Ovary (tissue), 7 donors: ENCODE measurements at regions not wholly inside any gene's neighbourhood (a gene's known extent, or its start where the extent isn't known, plus 50 kb on each side); places are given as distances from the start of the nearest gene placed in this dataset.
A peak's percentile ranks its signal among the peaks of the same experiment; 100 is the strongest.

Experiments
- DNase-seq, 5 donors: peaks; one replicate each; pipeline ENCODE4 v3.0.0-alpha.2; 2019 to 2020
- H3K27ac ChIP-seq, 2 donors: fragments of 200-600 bp; one replicate each; pipeline versions ENCODE4 v1.5.1 to v1.8.0; 2019 to 2022
- H3K27me3 ChIP-seq: fragments of 200-600 bp; one replicate; pipeline ENCODE4 v1.8.0; 2022
- H3K36me3 ChIP-seq: fragments of 200-600 bp; sonication (generic); one replicate; pipeline ENCODE4 v1.5.1; 2019
- H3K4me1 ChIP-seq: one replicate; pipeline ENCODE4 v1.8.1; 2013; ENCODE audit warnings: mild to moderate bottlenecking, moderate library complexity; ENCODE audit not compliant: insufficient read depth
- H3K4me3 ChIP-seq: fragments of 200-600 bp; sonication (generic); one replicate; pipeline ENCODE4 v1.5.1; 2017
- H3K9me3 ChIP-seq, 2 donors: fragments of 200-600 bp in 1 of 2; sonication (generic) in 1 of 2; one replicate each; pipeline versions ENCODE4 v1.5.1 to v1.8.1; 2013 to 2019; ENCODE audit warnings: mild to moderate bottlenecking in 1 of 2, moderate library complexity in 1 of 2
- CTCF ChIP-seq, 3 donors: fragments of 450-650 bp in 2 of 3; fragments of 200-600 bp in 1 of 3; IDR thresholded peaks; one replicate each; pipeline versions ENCODE4 v1.5.1 to v1.8.0; 2016 to 2022; ENCODE audit warnings: antibody characterized with exemption in 3 of 3, mild to moderate bottlenecking in 1 of 3
- EP300 ChIP-seq: sonication (generic); formaldehyde crosslinking; IDR thresholded peaks from one replicate; pipeline ENCODE4 v1.6.1; 2017; ENCODE audit warnings: antibody characterized with exemption
- POLR2A ChIP-seq: fragments of 450-650 bp; IDR thresholded peaks from one replicate; pipeline ENCODE4 v1.6.1; 2017; ENCODE audit warnings: antibody characterized with exemption, mild to moderate bottlenecking, moderate library complexity
- WGBS, 3 donors: extraction: QIAGEN DNeasy Blood & Tissue Kit in 1 of 3; methylation state at CpG; one replicate each; pipeline versions ENCODE4 v1.1.5 to v1.1.7; 2013 to 2017; 5-methylcytosine and 5-hydroxymethylcytosine counted together
- intact Hi-C, 4 donors: fragments of 100-400 bp; cut with DNase I; formaldehyde crosslinking; loops; one replicate each; pipeline versions ENCODE4 v1.11.0 to v1.15.1; 2022 to 2023
- donor health status: DM: no; HTN: no; CAD: no; lungs with moderate emphysema.
- donor health status: DM: no; HTN: no; CAD: no.
- donor health status: Bipolar disorder and iron deficiency.
- donor health status: DM: no; HTN: no; CAD: no.
- donor health status: DM: yes; HTN: yes; CAD: no.

- Histone ChIP-seq H3K27ac (no peak overlapping the region), H3K27me3 (no peaks in the 10 kb centered on the region), H3K9me3 (no peaks in the 10 kb centered on the region), H3K4me1 (no peaks in the 10 kb centered on the region), H3K4me3 (no peak overlapping the region), H3K36me3 (no peaks in the 10 kb centered on the region)
- WGBS, 3 donors: 37 to 44% (median 44%) methylated on average over 2 of the region's 2 CpGs
- TF ChIP-seq EP300 (no peak), CTCF (IDR thresholded peaks at IDR 0.05) (no peak), POLR2A (no peak)
- intact Hi-C loops: no loop called here
- DNase-seq: no peak
Measured at GRCh38 chr2:153347818-153348495, 130.6 kb downstream of the RPRM start.

GRCh38 chr2:153320879-153321278, 157.7 kb downstream of the RPRM start:
- Histone ChIP-seq H3K4me1 (no peaks in the 10 kb centered on the region), H3K36me3 (no peaks in the 10 kb centered on the region), H3K27me3 (no peaks in the 10 kb centered on the region), H3K4me3 (no peak overlapping the region), H3K27ac (no peak overlapping the region), H3K9me3 (no peaks in the 10 kb centered on the region)
- intact Hi-C loops: no loop called here
- TF ChIP-seq EP300 (no peak), POLR2A (no peak)
- no peak for DNase-seq

- DNase-seq: peak; percentile 16 to 57 (median 52)
- no peaks in the 10 kb centered on the region for H3K4me1 ChIP-seq
- 4 to 17% (median 8%) methylated on average over 8 of the region's 8 CpGs for whole genome bisulfite sequencing, 3 donors
- H3K4me3 ChIP-seq: no peak overlapping the region
- H3K27ac ChIP-seq: no peak overlapping the region
- H3K9me3 ChIP-seq: no peaks in the 10 kb centered on the region
- H3K27me3 ChIP-seq: no peaks in the 10 kb centered on the region
- TF ChIP-seq CTCF (IDR thresholded peaks at IDR 0.05) (no peak), EP300 (no peak), POLR2A (no peak)
- intact Hi-C loops: no loop called here
- no peaks in the 10 kb centered on the region for H3K36me3 ChIP-seq
Measured at GRCh38 chr2:153311432-153311831, 167.1 kb downstream of the RPRM start.

- intact Hi-C loops: no loop called here
- WGBS, 3 donors: 35 to 78% (median 56%) methylated on average over 2 of the region's 2 CpGs
- Histone ChIP-seq H3K4me3 (no peak overlapping the region), H3K27ac (no peak overlapping the region), H3K27me3 (no peaks in the 10 kb centered on the region), H3K36me3 (no peaks in the 10 kb centered on the region), H3K9me3 (no peaks in the 10 kb centered on the region), H3K4me1 (no peaks in the 10 kb centered on the region)
- TF ChIP-seq EP300 (no peak), POLR2A (no peak), CTCF (IDR thresholded peaks at IDR 0.05) (no peak)
- DNase-seq: no peak
Measured at GRCh38 chr2:153308466-153308865, 170.1 kb downstream of the RPRM start.

- no peak for DNase-seq
- no peak for TF ChIP-seq CTCF (IDR thresholded peaks at IDR 0.05)
- no peaks in the 10 kb centered on the region for H3K4me1 ChIP-seq
- no peak overlapping the region for H3K27ac ChIP-seq
- intact Hi-C loops: no loop called here
- no peaks in the 10 kb centered on the region for H3K9me3 ChIP-seq
- H3K36me3 ChIP-seq: no peaks in the 10 kb centered on the region
- H3K4me3 ChIP-seq: no peak overlapping the region
- 59 to 94% (median 72%) methylated on average over 3 of the region's 3 CpGs for WGBS, 3 donors
- H3K27me3 ChIP-seq: no peaks in the 10 kb centered on the region
Measured at GRCh38 chr2:153307223-153307622, 171.3 kb downstream of the RPRM start.
